ENCODE measurements at regions not wholly inside any gene's neighbourhood (a gene's known extent, or its start where the extent isn't known, plus 50 kb on each side); places are given as distances from the start of the nearest gene placed in this dataset.

- Histone ChIP-seq H3K27me3 (no peaks in the 10 kb centered on the region), H3K27ac (no peak overlapping the region), H3K9me3 (no peaks in the 10 kb centered on the region), H3K4me3 (no peak overlapping the region), H3K4me1 (no peaks in the 10 kb centered on the region), H3K36me3 (no peaks in the 10 kb centered on the region)
- no peak for DNase-seq
- TF ChIP-seq POLR2A (IDR thresholded peaks at IDR 0.05) (no peak), CTCF (IDR thresholded peaks at IDR 0.05) (no peak)
- intact Hi-C loops (cut with DNase I; ENCODE audit: low total_unique reads), result no loop called here
Observed at GRCh38 chr12:118528625-118529024, 152.3 kb downstream of the SUDS3 start.

- DNase-seq, result no peak
- Histone ChIP-seq H3K36me3 (no peaks in the 10 kb centered on the region), H3K27ac (no peak overlapping the region), H3K27me3 (no peaks in the 10 kb centered on the region), H3K9me3 (no peaks in the 10 kb centered on the region), H3K4me3 (no peak overlapping the region), H3K4me1 (no peaks in the 10 kb centered on the region)
- no peak for TF ChIP-seq CTCF (IDR thresholded peaks at IDR 0.05)
- no peak for TF ChIP-seq POLR2A (IDR thresholded peaks at IDR 0.05)
- intact Hi-C loops (cut with DNase I; ENCODE audit: low total_unique reads), result no loop called here
Observed at GRCh38 chr12:118534003-118534402, 157.6 kb downstream of the SUDS3 start.

- Histone ChIP-seq H3K4me3 (no peak overlapping the region), H3K36me3 (no peaks in the 10 kb centered on the region), H3K4me1 (no peaks in the 10 kb centered on the region), H3K27me3 (no peaks in the 10 kb centered on the region), H3K9me3 (no peaks in the 10 kb centered on the region), H3K27ac (peak overlapping the region in 1 of 2 donors; percentile 66)
- DNase-seq, result no peak
- intact Hi-C loops (cut with DNase I; ENCODE audit: low total_unique reads), result no loop called here
- TF ChIP-seq POLR2A (IDR thresholded peaks at IDR 0.05), result no peak
- TF ChIP-seq CTCF (IDR thresholded peaks at IDR 0.05), result no peak
Observed at GRCh38 chr12:118536306-118536906, 160.1 kb downstream of the SUDS3 start.

- no peaks in the 10 kb centered on the region for H3K9me3 ChIP-seq
- no peaks in the 10 kb centered on the region for H3K36me3 ChIP-seq
- H3K4me3 ChIP-seq, result no peak overlapping the region
- H3K27me3 ChIP-seq, result no peaks in the 10 kb centered on the region
- no peak for TF ChIP-seq POLR2A (IDR thresholded peaks at IDR 0.05)
- no peak for TF ChIP-seq CTCF (IDR thresholded peaks at IDR 0.05)
- intact Hi-C loops (cut with DNase I; ENCODE audit: low total_unique reads), result no loop called here
- peak in 1 of 2 donors; percentile 13 for DNase-seq
- peak overlapping the region in 1 of 2 donors; percentile 66 for H3K27ac ChIP-seq
- no peaks in the 10 kb centered on the region for H3K4me1 ChIP-seq
Observed at GRCh38 chr12:118537481-118537917, 161.1 kb downstream of the SUDS3 start.

- no peaks in the 10 kb centered on the region for H3K4me1 ChIP-seq
- H3K27ac ChIP-seq, result no peak overlapping the region
- H3K36me3 ChIP-seq, result no peaks in the 10 kb centered on the region
- H3K9me3 ChIP-seq, result no peaks in the 10 kb centered on the region
- DNase-seq, result no peak
- intact Hi-C loops (cut with DNase I; ENCODE audit: low total_unique reads), result no loop called here
- H3K4me3 ChIP-seq, result no peak overlapping the region
- no peak for TF ChIP-seq CTCF (IDR thresholded peaks at IDR 0.05)
- TF ChIP-seq POLR2A (IDR thresholded peaks at IDR 0.05), result no peak
- H3K27me3 ChIP-seq, result no peaks in the 10 kb centered on the region
Observed at GRCh38 chr12:118541071-118541470, 164.7 kb downstream of the SUDS3 start.

All from uterus (tissue), 3 donors.